CD4-positive, alpha-beta T cell treated with Interleukin-10 for 1 hour (primary cell): ENCODE measurements at regions not wholly inside any gene's neighbourhood (a gene's known extent, or its start where the extent isn't known, plus 50 kb on each side); places are given as distances from the start of the nearest gene placed in this dataset.
"Not testable (repeated sequence)": the region's sequence is repeated elsewhere in the genome, so short reads cannot be mapped to it uniquely, and the experiment has no call there.

Experiments used
- DNase-seq: peaks from one replicate; pipeline ENCODE4 v3.0.0-alpha.2; 2020

GRCh38 chr6:978937-979685, 286.2 kb upstream of the EXOC2 start:
- no peak for DNase-seq

- DNase-seq = not testable (repeated sequence)
Measured at GRCh38 chr6:977226-977625, 284.3 kb upstream of the EXOC2 start.

- no peak for DNase-seq
Measured at GRCh38 chr6:971981-972640, 279.2 kb upstream of the EXOC2 start.

GRCh38 chr6:968791-969190, 275.9 kb upstream of the EXOC2 start:
- DNase-seq = no peak

GRCh38 chr6:967701-968100, 274.8 kb upstream of the EXOC2 start:
- DNase-seq = no peak

- no peak for DNase-seq
Measured at GRCh38 chr6:965343-965742, 272.4 kb upstream of the EXOC2 start.

- no peak for DNase-seq
Measured at GRCh38 chr6:963456-963855, 270.5 kb upstream of the EXOC2 start.

- no peak for DNase-seq
Measured at GRCh38 chr6:961407-961960, 268.5 kb upstream of the EXOC2 start.

GRCh38 chr6:960356-960755, 267.4 kb upstream of the EXOC2 start:
- DNase-seq = no peak

GRCh38 chr6:958488-958887, 265.5 kb upstream of the EXOC2 start:
- DNase-seq = no peak

- DNase-seq = no peak
Measured at GRCh38 chr6:951399-952181, 258.7 kb upstream of the EXOC2 start.

- no peak for DNase-seq
Measured at GRCh38 chr6:947235-947934, 254.4 kb upstream of the EXOC2 start.

- no peak for DNase-seq
Measured at GRCh38 chr6:946546-946945, 253.6 kb upstream of the EXOC2 start.

- DNase-seq = no peak
Measured at GRCh38 chr6:939526-940252, 246.8 kb upstream of the EXOC2 start.

- DNase-seq = no peak
Measured at GRCh38 chr6:938916-939315, 246.0 kb upstream of the EXOC2 start.

- DNase-seq = no peak
Measured at GRCh38 chr6:938271-938905, 245.4 kb upstream of the EXOC2 start.

GRCh38 chr6:935582-935981, 242.6 kb upstream of the EXOC2 start:
- DNase-seq = no peak

- DNase-seq = no peak
Measured at GRCh38 chr6:934686-935085, 241.7 kb upstream of the EXOC2 start.

- not testable (repeated sequence) for DNase-seq
Measured at GRCh38 chr6:931919-932318, 239.0 kb upstream of the EXOC2 start.

GRCh38 chr6:927157-927556, 234.2 kb upstream of the EXOC2 start:
- no peak for DNase-seq

GRCh38 chr6:925656-926213, 232.8 kb upstream of the EXOC2 start:
- no peak for DNase-seq
